Prostate gland (tissue), 2 donors: ENCODE measurements at regions not wholly inside any gene's neighbourhood (a gene's known extent, or its start where the extent isn't known, plus 50 kb on each side); places are given as distances from the start of the nearest gene placed in this dataset.
"Not testable (repeated sequence)": the region's sequence is repeated elsewhere in the genome, so short reads cannot be mapped to it uniquely, and the experiment has no call there.

Experiments used
- DNase-seq: peaks from one replicate; pipeline ENCODE4 v3.0.0-alpha.2; 2019; ENCODE audit warnings: low spot score
- H3K27ac ChIP-seq, 2 donors: fragments of 200-600 bp; sonication (generic); 2 replicates each; pipeline ENCODE4 v1.5.1; 2017 to 2019
- H3K27me3 ChIP-seq: fragments of 200-600 bp; sonication (generic); replicated peaks from 2 replicates; pipeline ENCODE4 v1.5.1; 2019; ENCODE audit not compliant: insufficient read depth
- H3K36me3 ChIP-seq, 2 donors: fragments of 200-600 bp; sonication (generic); 1 replicate in 1 of 2; 2 replicates in 1 of 2; pipeline versions ENCODE4 v1.5.1 to v1.8.1; 2017 to 2019
- H3K4me1 ChIP-seq: fragments of 200-600 bp; sonication (generic); replicated peaks from 2 replicates; pipeline ENCODE4 v1.5.1; 2019
- H3K4me3 ChIP-seq, 2 donors: fragments of 200-600 bp; sonication (generic); 2 replicates each; pipeline ENCODE4 v1.5.1; 2017 to 2019
- H3K9me3 ChIP-seq: fragments of 200-600 bp; sonication (generic); 2 replicates; pipeline ENCODE4 v1.5.1; 2017
- POLR2A ChIP-seq: fragments of 450-650 bp; IDR thresholded peaks from one replicate; pipeline ENCODE4 v1.6.1; 2016; ENCODE audit warnings: antibody characterized with exemption, mild to moderate bottlenecking
- POLR2AphosphoS5 ChIP-seq: sonication (generic); formaldehyde crosslinking; IDR thresholded peaks from one replicate; pipeline ENCODE4 v1.6.1; 2017; ENCODE audit warnings: antibody characterized with exemption
- WGBS: methylation state at CpG from one replicate; pipeline ENCODE4 v1.1.5; 2018; 5-methylcytosine and 5-hydroxymethylcytosine counted together
- intact Hi-C: fragments of 100-400 bp; cut with DNase I; formaldehyde crosslinking; loops from one replicate; pipeline ENCODE4 v1.14.2; 2022
- TF ChIP-seq, protein P1 (sequence below), 4 experiments: fragments of 200-600 bp in 2 of 4; fragments of 450-650 bp in 2 of 4; sonication (generic) in 2 of 4; IDR thresholded peaks; 1 replicate in 3 of 4; 2 replicates in 1 of 4; pipeline ENCODE4 v1.5.1; 2016 to 2019; ENCODE audit warnings: antibody characterized with exemption in 4 of 4, mild to moderate bottlenecking in 2 of 4, moderate library complexity in 2 of 4

DNA sequence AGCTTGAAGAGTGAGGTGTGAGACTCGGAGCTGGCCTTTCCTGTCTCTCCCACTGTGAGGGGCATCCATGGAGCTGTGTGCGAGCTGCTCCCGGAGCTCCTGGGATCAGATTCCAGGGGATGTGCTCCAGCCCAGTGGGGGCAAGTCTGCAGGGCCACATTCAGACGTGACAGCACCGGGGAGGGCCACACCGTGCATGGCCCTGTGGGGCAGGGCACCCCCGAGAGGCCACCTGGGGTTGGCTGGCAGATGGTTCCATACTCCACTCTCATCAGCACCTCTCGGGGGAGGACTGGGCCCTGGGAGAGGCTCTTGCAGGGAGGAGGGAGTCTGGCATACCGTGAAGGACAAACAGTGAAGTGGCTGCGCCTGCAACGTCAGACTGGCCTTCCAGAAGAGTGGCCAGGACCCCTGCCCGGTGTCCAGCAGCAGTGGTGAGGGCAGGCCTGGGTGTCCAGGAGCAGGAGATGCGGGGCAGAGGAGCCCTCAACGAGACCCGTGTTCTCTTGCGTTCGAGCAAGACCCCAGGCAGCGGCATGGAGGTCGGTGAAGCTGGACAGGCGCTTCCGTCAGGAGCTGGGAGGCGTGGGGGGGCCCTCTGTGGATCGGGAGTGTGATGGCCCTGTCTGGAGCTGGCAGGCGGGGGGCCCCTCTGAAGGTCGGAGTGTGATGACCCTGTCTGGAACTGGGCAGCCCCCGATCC lies 84.3 kb downstream of the ASB1 start:
- H3K27ac ChIP-seq: no peak overlapping the region
- no peaks in the 10 kb centered on the region for H3K36me3 ChIP-seq
- H3K4me1 ChIP-seq: no peaks in the 10 kb centered on the region
- 85% methylated on average over 26 of the region's 26 CpGs for WGBS
- DNase-seq: no peak
- TF ChIP-seq, protein P1, sequence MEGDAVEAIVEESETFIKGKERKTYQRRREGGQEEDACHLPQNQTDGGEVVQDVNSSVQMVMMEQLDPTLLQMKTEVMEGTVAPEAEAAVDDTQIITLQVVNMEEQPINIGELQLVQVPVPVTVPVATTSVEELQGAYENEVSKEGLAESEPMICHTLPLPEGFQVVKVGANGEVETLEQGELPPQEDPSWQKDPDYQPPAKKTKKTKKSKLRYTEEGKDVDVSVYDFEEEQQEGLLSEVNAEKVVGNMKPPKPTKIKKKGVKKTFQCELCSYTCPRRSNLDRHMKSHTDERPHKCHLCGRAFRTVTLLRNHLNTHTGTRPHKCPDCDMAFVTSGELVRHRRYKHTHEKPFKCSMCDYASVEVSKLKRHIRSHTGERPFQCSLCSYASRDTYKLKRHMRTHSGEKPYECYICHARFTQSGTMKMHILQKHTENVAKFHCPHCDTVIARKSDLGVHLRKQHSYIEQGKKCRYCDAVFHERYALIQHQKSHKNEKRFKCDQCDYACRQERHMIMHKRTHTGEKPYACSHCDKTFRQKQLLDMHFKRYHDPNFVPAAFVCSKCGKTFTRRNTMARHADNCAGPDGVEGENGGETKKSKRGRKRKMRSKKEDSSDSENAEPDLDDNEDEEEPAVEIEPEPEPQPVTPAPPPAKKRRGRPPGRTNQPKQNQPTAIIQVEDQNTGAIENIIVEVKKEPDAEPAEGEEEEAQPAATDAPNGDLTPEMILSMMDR (IDR thresholded peaks at IDR 0.05): no peak
- TF ChIP-seq POLR2A (no peak), POLR2AphosphoS5 (no peak)
- H3K27me3 ChIP-seq: no peaks in the 10 kb centered on the region
- intact Hi-C loops: no loop called here
- no peak overlapping the region for H3K4me3 ChIP-seq
- H3K9me3 ChIP-seq: no peaks in the 10 kb centered on the region

DNA sequence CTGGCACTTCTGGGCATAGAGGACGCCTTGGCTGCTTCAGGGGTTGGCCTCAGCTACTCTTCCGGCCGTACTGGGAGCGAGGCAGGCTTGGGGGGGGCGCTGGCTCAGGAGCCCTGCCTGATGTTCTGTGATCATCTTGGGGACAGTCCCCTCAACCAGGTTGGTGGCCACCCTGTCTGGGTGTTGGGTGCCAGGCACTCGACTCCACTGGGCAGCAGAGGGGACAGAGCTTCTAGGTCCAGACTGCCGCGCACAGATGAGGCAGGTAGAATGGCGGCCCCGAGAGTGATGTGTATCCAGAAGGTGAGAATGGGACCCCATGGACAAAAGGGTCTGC lies 84.9 kb downstream of the ASB1 start:
- intact Hi-C loops: no loop called here
- no peaks in the 10 kb centered on the region for H3K4me1 ChIP-seq
- no peak overlapping the region for H3K4me3 ChIP-seq
- H3K36me3 ChIP-seq: no peaks in the 10 kb centered on the region
- H3K27me3 ChIP-seq: no peaks in the 10 kb centered on the region
- no peak overlapping the region for H3K27ac ChIP-seq
- no peaks in the 10 kb centered on the region for H3K9me3 ChIP-seq
- DNase-seq: no peak
- 95% methylated on average over 9 of the region's 10 CpGs for WGBS
- TF ChIP-seq, protein P1 (IDR thresholded peaks at IDR 0.05): no peak
- TF ChIP-seq POLR2AphosphoS5: no peak
- TF ChIP-seq POLR2A: no peak

- H3K27me3 ChIP-seq: no peaks in the 10 kb centered on the region
- intact Hi-C loops: no loop called here
- no peaks in the 10 kb centered on the region for H3K36me3 ChIP-seq
- no peaks in the 10 kb centered on the region for H3K4me1 ChIP-seq
- 82% methylated on average over 8 of the region's 8 CpGs for WGBS
- no peak for DNase-seq
- H3K4me3 ChIP-seq: no peak overlapping the region
- no peak overlapping the region for H3K27ac ChIP-seq
- H3K9me3 ChIP-seq: no peaks in the 10 kb centered on the region
- TF ChIP-seq POLR2AphosphoS5 (no peak), POLR2A (no peak)
- TF ChIP-seq, protein P1 (IDR thresholded peaks at IDR 0.05): no peak
Observed at GRCh38 chr2:238512247-238512867, 85.6 kb downstream of the ASB1 start.

DNA sequence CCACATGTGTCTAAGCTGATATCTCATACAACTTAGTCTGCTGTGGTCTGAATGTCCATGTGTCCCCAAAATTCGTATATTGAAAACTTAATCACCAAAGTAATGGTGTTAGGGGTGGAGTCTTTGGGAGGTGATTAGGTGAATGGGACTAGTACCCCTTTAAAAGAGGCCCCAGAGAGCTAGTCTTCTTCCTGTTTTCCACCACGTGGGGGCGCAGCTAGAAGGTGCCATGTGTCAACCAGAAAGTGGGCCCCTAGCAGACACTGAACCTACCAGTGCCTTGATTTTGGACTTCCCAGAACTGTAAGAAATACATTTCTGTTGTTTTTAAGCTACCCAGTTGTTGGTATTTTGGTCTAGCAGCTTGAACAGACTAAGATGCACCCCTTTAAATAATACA lies 86.6 kb downstream of the ASB1 start:
- no peak overlapping the region for H3K27ac ChIP-seq
- 58% methylated on average over 3 of the region's 3 CpGs for WGBS
- no peaks in the 10 kb centered on the region for H3K4me1 ChIP-seq
- no peaks in the 10 kb centered on the region for H3K36me3 ChIP-seq
- H3K9me3 ChIP-seq: no peaks in the 10 kb centered on the region
- no peak for TF ChIP-seq POLR2AphosphoS5
- TF ChIP-seq, protein P1 (IDR thresholded peaks at IDR 0.05): peak in 3 of 4 experiments; percentile 16 to 39 (median 34)
- no peaks in the 10 kb centered on the region for H3K27me3 ChIP-seq
- H3K4me3 ChIP-seq: no peak overlapping the region
- intact Hi-C loops: no loop called here
- DNase-seq: peak; percentile 25

- H3K36me3 ChIP-seq, H3K27ac ChIP-seq, H3K27me3 ChIP-seq, H3K4me1 ChIP-seq, H3K4me3 ChIP-seq, intact Hi-C loops, DNase-seq, H3K9me3 ChIP-seq: not testable (repeated sequence)
- WGBS: 97% methylated on average over 23 of the region's 23 CpGs
Observed at GRCh38 chr2:238514024-238514423, 87.3 kb downstream of the ASB1 start.
